HFF-Myc (cell line): ENCODE measurements at regions not wholly inside any gene's neighbourhood (a gene's known extent, or its start where the extent isn't known, plus 50 kb on each side); places are given as distances from the start of the nearest gene placed in this dataset.
"Not testable (repeated sequence)": the region's sequence is repeated elsewhere in the genome, so short reads cannot be mapped to it uniquely, and the experiment has no call there.

Experiments used
- DNase-seq: peaks from one replicate; pipeline ENCODE4 v3.0.0-alpha.2; 2011; ENCODE audit warnings: low read depth; ENCODE audit errors: extremely low read depth
- H3K4me3 ChIP-seq: replicated peaks from 2 replicates; pipeline ENCODE4 v1.5.1; 2011; ENCODE audit warnings: low read depth, mild to moderate bottlenecking, control low read depth, low read length
- CTCF ChIP-seq: IDR thresholded peaks from 2 replicates; pipeline ENCODE4 v1.5.1; 2012; ENCODE audit warnings: mild to moderate bottlenecking, low read depth, low read length, control low read depth; ENCODE audit errors: missing control alignments

- DNase-seq: no peak
- no peak for TF ChIP-seq CTCF
- H3K4me3 ChIP-seq: no peak overlapping the region
Observed at GRCh38 chr7:130854481-130854880, 120.5 kb upstream of the KLF14 start.

GRCh38 chr7:130856866-130857265, 122.9 kb upstream of the KLF14 start:
- no peak overlapping the region for H3K4me3 ChIP-seq
- no peak for DNase-seq
- TF ChIP-seq CTCF: no peak

GRCh38 chr7:130860832-130861231, 126.8 kb upstream of the KLF14 start:
- not testable (repeated sequence) for H3K4me3 ChIP-seq, DNase-seq

- DNase-seq: no peak
- no peak overlapping the region for H3K4me3 ChIP-seq
- TF ChIP-seq CTCF: no peak
Observed at GRCh38 chr7:130865408-130866236, 131.6 kb upstream of the KLF14 start.

GRCh38 chr7:130867039-130867438, 133.0 kb upstream of the KLF14 start:
- H3K4me3 ChIP-seq: no peak overlapping the region
- no peak for DNase-seq
- TF ChIP-seq CTCF: no peak

GRCh38 chr7:130867581-130868136, 133.7 kb upstream of the KLF14 start:
- DNase-seq: no peak
- H3K4me3 ChIP-seq: no peak overlapping the region
- no peak for TF ChIP-seq CTCF

GRCh38 chr7:130868139-130868538, 134.1 kb upstream of the KLF14 start:
- no peak for TF ChIP-seq CTCF
- DNase-seq: no peak

More at GRCh38 chr7:130868139-130868538, 134.1 kb upstream of the KLF14 start:
- H3K4me3 ChIP-seq: no peak overlapping the region
